Right ventricle myocardium superior (tissue), 1 donor: ENCODE measurements at regions not wholly inside any gene's neighbourhood (a gene's known extent, or its start where the extent isn't known, plus 50 kb on each side); places are given as distances from the start of the nearest gene placed in this dataset.
"Not testable (repeated sequence)": the region's sequence is repeated elsewhere in the genome, so short reads cannot be mapped to it uniquely, and the experiment has no call there.

Source experiments
- ATAC-seq: fragments of 200-7000 bp; cut with Tn5 transposase; one replicate; pipeline ENCODE4 v1.9.1; 2020; ENCODE audit warnings: mild to moderate bottlenecking; ENCODE audit not compliant: poor library complexity
- DNase-seq: peaks from one replicate; pipeline ENCODE4 v3.0.0-alpha.2; 2020
- intact Hi-C: fragments of 100-400 bp; cut with DNase I; formaldehyde crosslinking; loops from one replicate; pipeline ENCODE4 v1.11.2; 2022
- donor health status: DM: no; HTN: yes; CAD: no; lungs with severe emphysema.

DNA sequence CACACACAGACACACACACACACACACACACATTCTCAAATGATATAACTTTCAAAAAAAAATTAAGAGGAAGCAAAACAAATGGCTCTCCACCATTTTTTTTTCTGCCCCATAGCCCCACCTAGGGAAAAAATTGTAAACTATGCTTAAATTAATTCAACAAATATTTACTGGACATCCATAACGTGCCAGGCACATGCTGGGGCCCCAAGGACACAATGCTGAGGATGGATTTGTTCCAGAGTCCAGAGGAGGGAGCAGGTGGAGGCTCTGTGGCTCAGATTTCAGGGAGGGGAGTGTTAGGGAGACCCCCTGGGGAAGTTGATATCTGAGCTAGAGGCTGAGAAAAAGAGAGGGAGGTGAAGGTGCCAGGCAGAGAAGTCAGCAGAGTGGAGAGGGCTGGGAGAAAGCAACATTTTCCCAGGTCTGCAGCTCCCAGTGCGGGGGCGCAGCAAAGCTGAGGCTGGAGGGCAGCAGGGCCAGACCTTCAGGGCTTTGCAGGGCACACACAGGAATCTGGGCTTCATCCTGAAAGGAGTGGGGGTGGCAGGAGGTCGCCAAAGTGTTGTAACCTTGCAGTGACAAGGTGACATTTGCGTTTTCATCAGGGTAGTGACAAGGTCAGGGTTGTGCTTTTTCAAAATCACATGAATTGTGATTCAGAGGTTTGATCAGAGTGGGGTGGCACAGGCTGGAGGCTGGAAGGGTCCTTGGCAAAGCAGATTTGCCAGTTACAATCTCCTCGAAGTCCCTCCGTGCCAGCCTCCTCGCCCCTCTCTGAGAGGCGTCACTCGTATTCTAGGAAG, 261.6 kb downstream of the WDR11 start:
- intact Hi-C loops: no loop called here
- DNase-seq (no peak), ATAC-seq (no peak)

DNA sequence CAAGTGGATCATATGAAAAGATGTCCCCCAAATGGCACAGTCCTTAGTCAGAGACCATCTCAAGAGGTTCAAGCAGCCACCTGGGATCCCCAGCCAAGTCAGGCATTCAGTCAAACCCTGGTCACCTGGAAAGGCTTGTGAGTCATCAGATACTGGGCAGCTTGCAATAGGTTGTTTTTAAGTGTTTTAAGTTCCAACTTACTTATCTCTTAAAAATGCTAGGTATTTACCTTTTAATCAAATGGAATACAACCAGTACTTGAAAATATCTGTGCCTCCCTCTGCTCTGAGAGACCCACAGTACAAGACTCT, 262.2 kb downstream of the WDR11 start:
- intact Hi-C loops: no loop called here
- no peak for DNase-seq
- no peak for ATAC-seq

DNA sequence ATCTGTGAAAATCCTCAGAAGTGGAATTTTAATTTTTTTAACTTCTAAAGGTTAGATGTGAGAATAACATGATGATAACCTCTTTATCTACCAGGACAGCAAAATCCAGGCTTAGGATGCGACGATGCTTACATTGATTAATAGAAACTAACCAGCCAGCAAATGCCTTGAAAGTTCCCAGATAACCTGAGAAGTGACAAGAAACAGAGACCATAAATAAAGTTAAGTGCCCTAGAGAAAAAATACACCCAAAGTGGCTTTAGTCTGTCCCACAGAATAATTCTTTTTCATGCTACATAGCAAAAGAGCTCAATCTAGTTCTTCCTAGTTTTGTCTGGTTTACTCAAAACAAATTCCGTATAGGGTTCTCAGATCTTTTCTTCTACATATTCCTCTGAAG, 262.7 kb downstream of the WDR11 start:
- no peak for ATAC-seq
- intact Hi-C loops: no loop called here
- DNase-seq: no peak

DNA sequence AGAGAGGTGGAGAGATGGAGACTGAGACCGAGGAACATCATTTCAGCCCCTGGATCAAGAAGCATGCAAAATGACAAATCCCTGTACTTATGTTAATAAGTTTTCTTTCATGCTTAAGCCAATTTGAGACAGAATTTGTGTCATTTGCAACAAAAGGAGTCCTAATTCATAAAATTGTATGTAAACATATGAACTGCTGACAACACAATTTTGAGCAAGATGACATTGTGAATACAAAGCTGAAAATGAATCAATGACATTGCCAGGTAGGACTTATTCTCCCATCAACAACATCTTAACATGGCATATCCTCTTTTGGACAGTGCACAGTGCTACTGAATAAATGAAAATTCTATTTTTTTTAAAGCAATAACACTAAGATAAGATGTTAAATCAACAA, 264.0 kb downstream of the WDR11 start:
- intact Hi-C loops: no loop called here
- DNase-seq (no peak), ATAC-seq (no peak)

DNA sequence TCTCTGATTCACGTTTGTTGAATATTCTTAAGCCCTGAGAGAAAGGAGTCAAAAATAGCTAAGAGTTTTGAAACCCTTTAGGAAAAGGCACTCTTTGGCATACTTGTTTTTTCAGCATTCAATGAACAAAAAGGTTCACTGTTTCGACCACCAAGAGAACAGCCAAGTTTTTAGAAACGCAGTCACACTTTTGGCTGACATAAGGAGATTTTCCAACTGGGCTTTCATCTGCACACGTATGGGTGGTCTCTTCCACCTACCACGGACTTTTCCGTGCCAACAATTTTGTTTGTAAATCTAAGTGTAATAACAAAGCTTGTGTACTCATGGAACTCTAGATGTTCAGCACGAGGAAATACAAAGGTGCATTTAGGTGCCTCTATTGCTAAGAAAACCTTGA, 270.3 kb downstream of the WDR11 start:
- ATAC-seq: no peak
- intact Hi-C loops: no loop called here
- DNase-seq: no peak

DNA sequence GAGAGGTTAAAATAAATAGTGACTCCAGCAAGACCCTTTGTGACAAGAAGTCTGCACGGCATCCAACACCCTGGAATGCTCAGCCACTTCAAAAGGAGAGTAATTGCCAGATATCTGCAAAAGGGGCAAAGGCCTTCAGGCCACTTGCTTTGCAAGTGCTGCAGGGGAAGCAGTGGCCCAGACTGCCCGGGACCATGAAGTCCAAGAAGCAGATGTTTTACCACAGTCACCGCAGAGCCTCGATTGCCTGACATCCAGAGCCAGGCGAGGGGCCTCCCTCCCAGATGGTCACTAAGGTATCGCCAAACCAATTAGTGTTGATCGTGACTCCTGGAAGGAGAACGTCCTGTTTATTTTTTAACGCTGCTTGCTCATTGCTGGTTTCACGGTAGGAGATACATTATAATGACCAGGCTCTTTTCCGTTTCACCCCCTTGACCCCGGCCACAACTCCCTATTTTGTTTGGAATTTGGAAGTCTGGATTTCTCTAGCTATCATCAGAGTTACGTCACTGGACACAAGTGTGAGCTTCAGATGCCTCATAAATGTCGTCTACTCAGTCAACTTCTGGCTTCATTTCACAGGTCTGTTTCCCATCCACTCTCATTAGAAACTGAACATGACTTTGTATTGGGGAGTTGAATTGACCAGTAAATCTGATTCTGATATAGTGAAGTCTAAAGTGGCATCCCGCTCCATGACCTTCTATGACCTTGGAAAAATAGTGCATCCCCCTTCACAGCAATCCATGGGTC, 276.2 kb downstream of the WDR11 start:
- ATAC-seq (no peak), DNase-seq (no peak)
- intact Hi-C loops: no loop called here

DNA sequence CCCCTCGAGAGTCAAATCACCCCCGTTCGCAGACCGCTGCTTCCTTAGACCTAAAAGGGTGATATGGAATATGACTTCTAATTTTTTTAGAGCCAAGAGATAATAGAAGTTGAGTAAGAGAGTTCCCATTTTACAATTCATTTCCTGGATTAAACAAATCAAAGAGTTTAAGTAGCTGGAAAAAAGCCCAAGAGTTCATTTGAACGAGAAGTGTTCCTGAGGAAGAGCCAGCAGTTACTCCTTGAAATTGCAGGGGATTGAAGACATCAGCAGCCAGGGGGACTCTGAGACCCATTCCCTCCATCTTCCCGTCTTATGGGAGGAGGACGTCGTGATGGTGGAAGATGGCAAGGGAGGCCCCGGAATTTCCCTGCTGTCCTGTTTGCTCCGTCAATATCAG, 277.0 kb downstream of the WDR11 start:
- DNase-seq: no peak
- intact Hi-C loops: no loop called here
- ATAC-seq: no peak

DNA sequence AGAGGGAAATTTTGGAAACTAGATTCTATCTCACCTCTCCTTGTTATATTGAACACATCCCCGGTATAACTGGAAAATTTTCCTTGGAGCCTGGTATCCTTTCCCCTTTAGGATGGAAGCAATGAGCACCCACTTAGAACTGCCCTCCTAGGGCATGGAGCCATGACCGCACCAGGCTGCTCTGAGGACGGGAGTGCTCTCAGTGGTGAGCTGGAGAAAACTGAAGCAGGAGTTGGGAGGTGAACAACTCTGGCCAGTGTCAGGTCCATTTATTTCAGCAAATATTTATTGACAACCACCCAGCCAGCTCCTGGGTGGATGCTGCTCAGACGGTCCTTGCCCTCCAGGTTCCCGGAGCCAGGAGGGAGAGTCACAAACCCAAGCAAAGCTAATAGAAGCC, 278.1 kb downstream of the WDR11 start:
- intact Hi-C loops: no loop called here
- DNase-seq (no peak), ATAC-seq (no peak)

DNA sequence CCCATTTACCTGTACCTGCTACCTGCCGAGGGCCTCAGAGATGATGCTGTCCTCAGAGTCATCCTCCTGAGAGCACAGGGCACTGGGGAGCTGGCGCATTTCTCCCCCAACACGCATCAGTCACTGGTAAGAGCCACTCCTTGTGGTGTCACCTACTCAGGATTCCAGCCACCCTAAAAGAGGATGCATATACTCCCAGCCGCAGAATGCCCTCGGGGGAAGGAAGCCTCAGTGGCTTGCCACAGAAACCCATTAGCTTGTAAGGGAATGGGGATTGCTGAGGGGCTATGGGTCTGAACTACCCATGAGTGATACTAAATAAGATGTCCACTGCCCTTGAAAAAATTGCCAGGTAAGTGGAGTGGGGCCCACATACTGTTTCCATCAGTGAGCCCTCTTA, 279.2 kb downstream of the WDR11 start:
- intact Hi-C loops: no loop called here
- ATAC-seq (no peak), DNase-seq (no peak)

DNA sequence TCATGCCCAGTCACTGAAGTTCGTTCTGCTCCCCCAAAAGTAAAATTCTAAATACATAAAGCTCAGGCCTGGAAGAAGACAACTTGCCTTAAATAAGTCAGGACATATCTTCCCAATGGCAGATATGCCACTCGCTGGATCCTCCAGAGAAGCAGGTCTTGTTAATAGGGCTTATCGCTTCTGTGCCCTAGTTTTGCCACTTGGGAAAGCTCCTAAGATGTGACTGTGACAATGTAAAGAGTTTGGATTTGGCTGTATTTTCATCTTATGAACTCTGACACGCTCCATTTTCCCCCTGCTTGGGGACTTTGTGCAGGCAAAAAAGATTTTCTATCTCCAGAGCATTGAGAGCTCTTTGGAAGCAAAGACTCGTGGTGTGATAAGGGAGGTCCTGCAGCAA, 279.9 kb downstream of the WDR11 start:
- ATAC-seq: no peak
- no peak for DNase-seq
- intact Hi-C loops: no loop called here

DNA sequence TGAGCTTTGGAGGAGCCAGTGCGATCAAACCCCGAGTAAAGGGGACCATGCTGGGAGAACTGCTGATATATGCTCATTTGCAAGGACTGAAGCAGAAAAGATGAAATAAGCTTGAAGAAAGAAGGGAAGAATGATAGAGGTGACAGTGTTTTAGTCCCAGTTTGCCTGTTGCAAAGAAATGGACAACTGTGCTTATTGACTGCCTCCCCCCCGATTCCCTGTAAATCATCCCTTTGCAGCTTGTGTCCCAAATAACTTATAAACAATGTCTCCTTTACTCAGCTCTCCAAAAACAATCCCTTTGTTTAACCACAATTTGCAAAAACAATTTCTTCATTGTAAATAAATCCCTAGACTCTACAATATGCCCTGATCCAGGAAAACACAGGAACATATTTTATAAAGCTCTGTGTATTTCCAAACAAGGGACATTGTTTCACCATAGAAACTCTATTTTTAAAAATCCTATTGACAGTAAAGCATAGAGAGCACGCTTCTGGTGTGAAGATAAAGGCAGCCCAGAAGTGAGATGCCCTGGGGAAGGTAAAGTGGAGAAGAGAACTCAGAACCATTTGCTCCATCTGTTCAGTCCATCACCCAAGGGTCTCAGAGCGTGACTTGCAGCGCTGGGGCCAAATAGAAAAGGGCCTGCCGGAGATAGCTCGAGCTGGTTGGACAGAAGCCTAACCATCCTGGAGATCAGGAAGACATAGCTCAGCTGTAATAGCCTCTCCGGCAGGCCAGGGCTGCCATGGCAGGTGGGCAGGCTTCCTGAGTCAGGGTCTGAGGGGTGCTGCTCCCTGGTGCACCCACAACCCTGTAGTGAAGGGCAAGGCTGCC, 280.5 kb downstream of the WDR11 start:
- no peak for ATAC-seq
- intact Hi-C loops: no loop called here
- no peak for DNase-seq

DNA sequence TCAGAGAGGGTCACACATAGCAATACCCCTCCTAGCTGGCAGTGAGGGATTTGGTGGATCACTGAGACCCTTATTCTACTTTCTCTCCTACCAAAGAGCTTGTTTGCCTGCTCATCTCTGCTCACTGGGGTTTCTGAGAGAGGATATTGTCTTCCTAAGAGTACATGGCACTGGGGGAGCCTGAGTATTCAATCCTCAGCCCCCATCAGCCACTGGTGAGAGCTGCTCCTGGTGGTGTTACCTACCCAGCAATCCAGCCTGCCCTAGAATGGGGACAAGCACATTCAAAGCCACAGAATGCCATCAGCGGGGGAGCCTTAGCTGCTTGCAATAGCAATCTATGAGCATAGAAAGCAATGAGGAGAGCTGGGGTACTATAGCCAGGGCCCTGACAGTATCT, 281.1 kb downstream of the WDR11 start:
- intact Hi-C loops: no loop called here
- ATAC-seq (no peak), DNase-seq (no peak)

DNA sequence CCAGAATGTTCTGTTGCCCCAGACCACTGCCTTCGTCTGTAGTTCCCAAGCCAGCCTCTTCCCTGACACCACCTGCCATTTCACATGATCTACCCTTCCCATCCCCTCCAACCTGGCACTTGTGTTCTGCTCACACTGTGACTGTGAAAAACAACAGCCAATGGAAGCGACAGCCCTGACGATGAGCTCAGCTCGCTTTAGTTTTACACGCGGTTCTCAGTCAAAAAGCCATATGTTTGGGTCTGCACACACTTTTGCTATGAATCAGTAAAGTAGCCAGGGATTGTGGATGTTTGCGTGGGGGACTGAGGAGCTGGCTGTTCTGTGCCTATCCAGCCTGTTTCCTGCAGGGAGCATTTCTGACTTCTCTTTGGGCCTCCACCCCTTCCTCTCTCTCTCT, 282.7 kb downstream of the WDR11 start:
- no peak for DNase-seq
- no peak for ATAC-seq
- intact Hi-C loops: no loop called here

DNA sequence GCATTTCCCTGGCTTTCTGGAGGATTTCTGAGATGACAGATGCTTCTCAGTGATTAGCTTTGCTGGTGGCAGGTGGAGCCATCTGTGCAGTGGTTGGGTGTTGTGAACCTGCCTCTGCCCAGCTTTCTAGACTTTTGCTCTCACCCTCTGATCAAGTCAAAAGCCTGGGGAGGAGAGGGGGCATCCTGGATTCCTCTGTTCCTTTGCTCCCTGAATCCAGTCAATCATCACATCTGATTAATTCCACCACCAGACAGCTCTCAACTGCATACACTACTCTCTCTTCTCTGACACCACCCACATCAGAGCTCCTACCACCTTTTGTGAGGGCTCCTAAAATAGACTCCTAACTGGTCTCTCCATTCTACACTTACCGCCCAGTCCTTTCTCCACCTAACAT, 283.5 kb downstream of the WDR11 start:
- ATAC-seq (no peak), DNase-seq (no peak)
- intact Hi-C loops: no loop called here

DNA sequence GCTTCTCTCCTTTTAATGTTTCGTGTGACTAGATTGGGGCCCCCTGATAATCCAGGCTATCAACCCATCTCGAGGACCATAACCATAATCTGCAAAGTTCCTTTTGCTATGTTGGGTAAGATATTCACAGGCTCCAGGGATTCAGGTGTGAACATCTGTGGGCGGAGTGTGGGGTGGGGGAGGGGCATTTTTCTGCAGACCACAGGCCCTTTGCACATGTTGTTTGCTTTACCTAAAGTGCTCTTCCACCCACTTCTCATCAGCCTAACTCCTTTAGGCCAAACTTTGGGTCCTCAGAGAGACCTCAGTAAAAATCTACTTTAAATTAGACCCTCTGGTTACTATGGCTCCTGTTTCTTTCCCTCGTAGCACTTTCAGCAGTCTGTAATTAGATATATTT, 284.4 kb downstream of the WDR11 start:
- ATAC-seq (no peak), DNase-seq (no peak)
- intact Hi-C loops: no loop called here

DNA sequence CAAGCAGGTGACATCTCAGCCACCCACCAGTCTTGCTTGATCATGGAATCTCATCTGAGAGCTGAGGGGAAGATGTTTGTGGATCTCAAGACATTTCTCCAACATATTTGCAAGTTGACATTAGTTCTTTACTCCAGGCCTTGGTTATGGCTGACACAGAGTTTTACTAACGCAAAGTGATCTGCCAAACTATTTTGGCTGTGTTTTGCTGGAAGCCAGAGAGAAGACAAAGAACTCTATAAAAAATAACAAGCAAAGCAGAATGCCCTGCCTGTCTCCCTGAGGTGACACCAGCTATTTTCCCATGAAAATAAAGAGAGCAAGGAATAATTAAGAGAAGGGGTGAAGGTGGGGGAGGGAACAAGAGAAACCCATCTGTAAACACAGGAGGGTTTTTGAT, 286.4 kb downstream of the WDR11 start:
- DNase-seq (no peak), ATAC-seq (no peak)
- intact Hi-C loops: no loop called here

DNA sequence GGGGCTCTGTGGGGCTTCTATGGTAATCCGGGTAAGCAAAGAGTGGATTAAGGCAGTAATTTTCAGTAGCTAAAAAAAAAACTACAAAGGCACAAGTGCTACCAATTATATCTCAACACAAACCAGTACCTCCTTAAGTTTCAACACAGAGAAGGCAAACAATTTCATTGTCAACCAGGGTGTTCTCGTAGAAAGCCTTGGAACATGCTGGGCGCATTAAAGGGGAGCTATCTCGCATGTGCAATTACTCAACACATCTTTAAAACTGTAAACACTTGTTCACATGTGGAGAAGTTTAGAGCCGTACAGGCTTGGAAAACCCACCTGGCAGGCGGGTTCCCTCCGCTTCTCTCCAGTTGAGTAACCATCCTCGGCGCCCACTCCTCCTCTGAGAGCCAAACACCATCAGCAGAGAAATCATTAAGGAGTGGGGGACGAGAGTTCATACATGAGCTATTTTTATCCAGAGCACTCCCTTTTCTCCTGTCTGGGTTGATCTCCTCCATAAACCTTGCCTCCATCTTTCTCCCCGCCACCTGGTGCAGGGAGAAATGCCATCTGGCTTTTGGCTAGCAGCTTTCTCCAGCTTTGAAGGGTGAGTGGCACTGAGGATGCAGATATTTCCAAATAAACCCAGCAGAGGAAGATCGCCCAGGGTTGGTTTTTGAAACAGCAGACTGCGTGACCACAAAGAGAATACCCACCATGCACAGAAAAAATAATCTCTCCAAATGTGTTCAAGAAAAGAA, 287.1 kb downstream of the WDR11 start:
- ATAC-seq: no peak
- no peak for DNase-seq
- intact Hi-C loops: no loop called here

DNA sequence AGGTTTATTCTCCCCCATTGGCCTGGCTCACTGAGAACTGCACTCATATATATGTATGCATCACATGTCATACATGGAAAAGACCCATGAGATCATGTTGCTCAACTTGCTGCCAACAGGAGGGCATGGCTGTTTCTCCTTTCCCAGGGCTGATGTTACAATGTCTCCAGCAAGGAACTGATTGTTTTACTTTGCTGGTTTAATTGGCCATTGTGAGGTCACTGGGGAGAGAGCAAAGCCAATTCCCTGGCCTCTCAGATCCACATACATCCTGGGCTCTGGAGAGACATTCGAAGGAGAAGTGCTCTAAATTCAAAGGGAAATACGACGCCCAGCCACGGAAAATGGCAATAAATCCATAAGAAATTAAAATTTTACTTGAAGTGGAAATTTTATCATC, 287.8 kb downstream of the WDR11 start:
- DNase-seq (no peak), ATAC-seq (no peak)
- intact Hi-C loops: no loop called here

DNA sequence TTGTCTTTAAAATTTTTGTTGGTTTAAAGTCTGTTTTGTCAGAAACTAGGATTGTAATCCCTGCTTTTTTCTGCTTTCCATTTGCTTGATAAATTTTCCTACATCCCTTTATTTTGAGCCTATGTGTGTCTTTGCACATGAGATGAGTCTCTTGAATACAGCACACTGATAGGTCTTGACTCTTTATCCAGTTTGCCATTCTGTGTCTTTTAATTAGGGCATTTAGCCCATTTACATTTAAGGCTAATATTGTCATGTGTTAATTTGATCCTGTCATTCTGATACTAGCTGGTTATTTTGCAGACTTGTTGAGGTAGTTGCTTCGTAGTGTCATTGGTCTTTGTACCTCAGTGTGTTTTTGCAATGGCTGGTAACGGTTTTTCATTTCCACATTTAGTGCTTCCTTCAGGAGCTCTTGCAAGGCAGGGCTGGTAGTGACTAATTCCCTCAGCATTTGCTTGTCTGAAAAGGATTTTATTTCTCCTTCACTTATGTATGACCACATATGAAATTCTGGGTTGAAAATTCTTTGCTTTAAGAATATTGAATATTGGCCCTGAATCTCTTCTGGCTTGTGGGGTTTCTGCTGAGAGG, 294.7 kb downstream of the WDR11 start:
- ATAC-seq, DNase-seq, intact Hi-C loops: not testable (repeated sequence)
